Activated naive CD4-positive, alpha-beta T cell treated with anti-CD3 and anti-CD28 coated beads, Interleukin-2, amount 50 U/mL, for 16 hours (primary cell): ENCODE measurements at regions not wholly inside any gene's neighbourhood (a gene's known extent, or its start where the extent isn't known, plus 50 kb on each side); places are given as distances from the start of the nearest gene placed in this dataset.
"Not testable (repeated sequence)": the region's sequence is repeated elsewhere in the genome, so short reads cannot be mapped to it uniquely, and the experiment has no call there.

Source experiments
- DNase-seq: peaks from one replicate; pipeline ENCODE4 v3.0.0-alpha.2; 2020

GRCh38 chr5:67676863-67677262 is 480.3 kb upstream of the CD180 start:
- no peak for DNase-seq

GRCh38 chr5:67674159-67674655 is 477.6 kb upstream of the CD180 start:
- DNase-seq: no peak

- DNase-seq: no peak
Measured at GRCh38 chr5:67673618-67674017, 477.0 kb upstream of the CD180 start.

- DNase-seq: no peak
Measured at GRCh38 chr5:67673180-67673579, 476.6 kb upstream of the CD180 start.

GRCh38 chr5:67672636-67673035 is 476.0 kb upstream of the CD180 start:
- no peak for DNase-seq

- no peak for DNase-seq
Measured at GRCh38 chr5:67669916-67670315, 473.3 kb upstream of the CD180 start.

GRCh38 chr5:67660149-67660548 is 463.6 kb upstream of the CD180 start:
- no peak for DNase-seq

GRCh38 chr5:67659288-67659687 is 462.7 kb upstream of the CD180 start:
- no peak for DNase-seq

GRCh38 chr5:67657055-67657454 is 460.5 kb upstream of the CD180 start:
- DNase-seq: no peak

- no peak for DNase-seq
Measured at GRCh38 chr5:67652201-67652600, 455.6 kb upstream of the CD180 start.

GRCh38 chr5:67651180-67651579 is 454.6 kb upstream of the CD180 start:
- DNase-seq: no peak

- no peak for DNase-seq
Measured at GRCh38 chr5:67648201-67648671, 451.6 kb upstream of the CD180 start.

- DNase-seq: no peak
Measured at GRCh38 chr5:67647772-67648171, 451.2 kb upstream of the CD180 start.

GRCh38 chr5:67644221-67644920 is 447.8 kb upstream of the CD180 start:
- no peak for DNase-seq

GRCh38 chr5:67643536-67643935 is 446.9 kb upstream of the CD180 start:
- no peak for DNase-seq

GRCh38 chr5:67639976-67640375 is 443.4 kb upstream of the CD180 start:
- DNase-seq: no peak

GRCh38 chr5:67639313-67639712 is 442.7 kb upstream of the CD180 start:
- no peak for DNase-seq

GRCh38 chr5:67636850-67637524 is 440.4 kb upstream of the CD180 start:
- DNase-seq: no peak

GRCh38 chr5:67636091-67636490 is 439.5 kb upstream of the CD180 start:
- no peak for DNase-seq

GRCh38 chr5:67627079-67627478 is 430.5 kb upstream of the CD180 start:
- DNase-seq: not testable (repeated sequence)

GRCh38 chr5:67623078-67623477 is 426.5 kb upstream of the CD180 start:
- DNase-seq: no peak

GRCh38 chr5:67620424-67621397 is 424.1 kb upstream of the CD180 start:
- no peak for DNase-seq

- DNase-seq: no peak
Measured at GRCh38 chr5:67619636-67620035, 423.0 kb upstream of the CD180 start.
